Liver (tissue), 7 donors: ENCODE measurements at regions not wholly inside any gene's neighbourhood (a gene's known extent, or its start where the extent isn't known, plus 50 kb on each side); places are given as distances from the start of the nearest gene placed in this dataset.

Experiments used
- DNase-seq: peaks from one replicate; pipeline ENCODE4 v3.0.0-alpha.2; 2017; ENCODE audit warnings: low spot score
- H3K27ac ChIP-seq, 2 donors: one replicate each; pipeline ENCODE4 v1.7.0; 2013; ENCODE audit warnings: inconsistent platforms in 2 of 2, low read length in 2 of 2, control low read depth in 1 of 2, low read depth in 1 of 2, mild to moderate bottlenecking in 1 of 2
- H3K27me3 ChIP-seq, 4 donors: one replicate each; pipeline versions ENCODE4 v1.6.1 to v1.7.0; 2013; ENCODE audit warnings: low read length in 3 of 4, inconsistent platforms in 1 of 4, mild to moderate bottlenecking in 1 of 4, moderate library complexity in 1 of 4; ENCODE audit not compliant: control insufficient read depth in 4 of 4, insufficient read depth in 4 of 4
- H3K36me3 ChIP-seq, 4 donors: one replicate each; pipeline versions ENCODE4 v1.6.1 to v1.7.0; 2013; ENCODE audit warnings: low read length in 3 of 4, mild to moderate bottlenecking in 3 of 4, low read depth in 1 of 4, moderate library complexity in 1 of 4; ENCODE audit not compliant: control insufficient read depth in 4 of 4, insufficient read depth in 3 of 4
- H3K4me1 ChIP-seq, 4 donors: one replicate each; pipeline versions ENCODE4 v1.6.1 to v1.7.0; 2013; ENCODE audit warnings: low read length in 3 of 4, mild to moderate bottlenecking in 3 of 4, moderate library complexity in 1 of 4; ENCODE audit not compliant: control insufficient read depth in 4 of 4, insufficient read depth in 4 of 4
- H3K4me3 ChIP-seq, 3 donors: one replicate each; pipeline versions ENCODE4 v1.6.1 to v1.7.0; 2013; ENCODE audit warnings: low read length in 3 of 3, control low read depth in 1 of 3, low read depth in 1 of 3, mild to moderate bottlenecking in 1 of 3
- H3K9ac ChIP-seq, 2 donors: one replicate each; pipeline ENCODE4 v1.7.0; 2013; ENCODE audit warnings: low read length in 2 of 2, mild to moderate bottlenecking in 2 of 2, moderate library complexity in 2 of 2, control low read depth in 1 of 2, low read depth in 1 of 2
- H3K9me3 ChIP-seq, 4 donors: one replicate each; pipeline versions ENCODE4 v1.6.1 to v1.7.0; 2013; ENCODE audit warnings: low read length in 3 of 4; ENCODE audit not compliant: control insufficient read depth in 4 of 4
- ATF3 ChIP-seq: IDR thresholded peaks from 2 replicates; pipeline ENCODE4 v1.6.1; 2016; ENCODE audit warnings: antibody characterized with exemption
- CTCF ChIP-seq: fragments of 150-350 bp; IDR thresholded peaks from 2 replicates; pipeline ENCODE4 v1.5.1; 2017; ENCODE audit warnings: improper control_type of control experiment, low read depth, low read length; ENCODE audit not compliant: missing input control
- EGR1 ChIP-seq, 2 donors: IDR thresholded peaks; 2 replicates each; pipeline ENCODE4 v1.6.1; 2016 to 2018; ENCODE audit warnings: antibody characterized with exemption in 2 of 2, low read depth in 2 of 2
- FOXA1 ChIP-seq: IDR thresholded peaks from 2 replicates; pipeline ENCODE4 v1.6.1; 2016; ENCODE audit warnings: antibody characterized with exemption
- FOXA2 ChIP-seq: IDR thresholded peaks from 2 replicates; pipeline ENCODE4 v1.6.1; 2016; ENCODE audit warnings: antibody characterized with exemption
- GABPA ChIP-seq, 2 donors: IDR thresholded peaks in 1 of 2; conservative IDR thresholded peaks in 1 of 2; 2 replicates each; pipeline ENCODE4 v1.6.1; 2016; ENCODE audit warnings: antibody characterized with exemption in 2 of 2, mild to moderate bottlenecking in 1 of 2, moderate library complexity in 1 of 2
- HNF4A ChIP-seq, 2 donors: conservative IDR thresholded peaks; 2 replicates each; pipeline ENCODE4 v1.6.1; 2016; ENCODE audit warnings: antibody characterized with exemption in 2 of 2, mild to moderate bottlenecking in 2 of 2
- HNF4G ChIP-seq: IDR thresholded peaks from 2 replicates; pipeline ENCODE4 v1.6.1; 2016; ENCODE audit warnings: antibody characterized with exemption
- JUND ChIP-seq, 2 donors: IDR thresholded peaks; 2 replicates each; pipeline ENCODE4 v1.6.1; 2016; ENCODE audit warnings: antibody characterized with exemption in 2 of 2
- MAX ChIP-seq: IDR thresholded peaks from 2 replicates; pipeline ENCODE4 v1.6.1; 2016; ENCODE audit warnings: antibody characterized with exemption
- NR2F2 ChIP-seq: IDR thresholded peaks from 2 replicates; pipeline ENCODE4 v1.6.1; 2016; ENCODE audit warnings: antibody characterized with exemption
- RAD21 ChIP-seq, 2 donors: IDR thresholded peaks; 2 replicates each; pipeline ENCODE4 v1.6.1; 2016; ENCODE audit warnings: antibody characterized with exemption in 2 of 2, mild to moderate bottlenecking in 2 of 2
- REST ChIP-seq: IDR thresholded peaks from 2 replicates; pipeline ENCODE4 v1.6.1; 2016; ENCODE audit warnings: antibody characterized with exemption, mild to moderate bottlenecking
- RXRA ChIP-seq, 2 donors: IDR thresholded peaks; 2 replicates each; pipeline ENCODE4 v1.6.1; 2017 to 2018; ENCODE audit warnings: antibody characterized with exemption in 2 of 2, mild to moderate bottlenecking in 1 of 2
- SP1 ChIP-seq: IDR thresholded peaks from 2 replicates; pipeline ENCODE4 v1.6.1; 2018; ENCODE audit warnings: antibody characterized with exemption, mild to moderate bottlenecking
- TAF1 ChIP-seq: conservative IDR thresholded peaks from 2 replicates; pipeline ENCODE4 v1.6.1; 2016; ENCODE audit warnings: antibody characterized with exemption, mild to moderate bottlenecking
- YY1 ChIP-seq: IDR thresholded peaks from 2 replicates; pipeline ENCODE4 v1.6.1; 2016; ENCODE audit warnings: antibody characterized with exemption, mild to moderate bottlenecking
- ZBTB33 ChIP-seq: IDR thresholded peaks from 2 replicates; pipeline ENCODE4 v1.6.1; 2016; ENCODE audit warnings: antibody characterized with exemption
- donor health status: healthy.
- donor health status: healthy.
- donor health status: healthy.
- donor health status: healthy.

- TF ChIP-seq HNF4A (conservative IDR thresholded peaks at IDR 0.05) = no peak
- no peak for TF ChIP-seq JUND (IDR thresholded peaks at IDR 0.05)
- TF ChIP-seq CTCF = no peak
- TF ChIP-seq RAD21 (IDR thresholded peaks at IDR 0.05) = no peak
- no peak for TF ChIP-seq ATF3
- TF ChIP-seq GABPA (IDR thresholded peaks at IDR 0.05 in 1 of 2, conservative IDR thresholded peaks at IDR 0.05 in 1 of 2) = no peak
- no peak for TF ChIP-seq YY1
- no peak for TF ChIP-seq FOXA2
- no peak for TF ChIP-seq REST
- no peak for TF ChIP-seq MAX
- no peak for TF ChIP-seq NR2F2
- no peak for TF ChIP-seq TAF1
- TF ChIP-seq EGR1 (IDR thresholded peaks at IDR 0.05; ENCODE audit: low read depth in 2 of 2) = no peak
- TF ChIP-seq ZBTB33 = no peak
- no peak for TF ChIP-seq RXRA (IDR thresholded peaks at IDR 0.05)
- TF ChIP-seq FOXA1 = no peak
- no peak for TF ChIP-seq HNF4G
- no peak for TF ChIP-seq SP1
- Histone ChIP-seq H3K36me3 (no peaks in the 10 kb centered on the region), H3K4me1 (peaks cover 0 to 2% (median 0%) of the 10 kb centered on the region in 4 donors), H3K9ac (no peak overlapping the region), H3K4me3 (no peak overlapping the region), H3K27me3 (no peaks in the 10 kb centered on the region), H3K27ac (no peak overlapping the region), H3K9me3 (no peaks in the 10 kb centered on the region)
- DNase-seq = no peak
These were observed 128.5 kb upstream of the LGALSL start for GRCh38 chr2:64325477-64325851.
